ENCODE measurements at regions not wholly inside any gene's neighbourhood (a gene's known extent, or its start where the extent isn't known, plus 50 kb on each side); places are given as distances from the start of the nearest gene placed in this dataset.
"Not testable (repeated sequence)": the region's sequence is repeated elsewhere in the genome, so short reads cannot be mapped to it uniquely, and the experiment has no call there.

DNA sequence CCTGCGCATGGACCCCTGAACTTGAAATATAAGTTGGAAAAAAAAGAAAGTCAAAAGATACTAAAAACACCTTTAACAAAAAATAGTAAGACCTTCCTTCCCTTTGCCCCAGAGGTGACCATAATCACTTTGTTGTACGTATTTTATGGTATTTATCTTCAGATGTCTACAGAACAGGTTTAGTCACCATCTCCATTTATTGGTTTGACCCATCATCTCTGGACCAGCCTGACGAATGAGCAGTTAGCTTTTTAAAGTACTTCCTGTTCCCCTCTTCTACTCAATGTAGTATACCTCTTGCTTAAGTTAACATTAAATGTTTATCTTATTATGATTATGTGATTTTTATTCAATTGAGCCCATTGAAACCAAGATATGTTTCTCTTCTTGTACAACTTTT, 64.7 kb upstream of the CREB3L1 start:
- TF ChIP-seq, protein P1, sequence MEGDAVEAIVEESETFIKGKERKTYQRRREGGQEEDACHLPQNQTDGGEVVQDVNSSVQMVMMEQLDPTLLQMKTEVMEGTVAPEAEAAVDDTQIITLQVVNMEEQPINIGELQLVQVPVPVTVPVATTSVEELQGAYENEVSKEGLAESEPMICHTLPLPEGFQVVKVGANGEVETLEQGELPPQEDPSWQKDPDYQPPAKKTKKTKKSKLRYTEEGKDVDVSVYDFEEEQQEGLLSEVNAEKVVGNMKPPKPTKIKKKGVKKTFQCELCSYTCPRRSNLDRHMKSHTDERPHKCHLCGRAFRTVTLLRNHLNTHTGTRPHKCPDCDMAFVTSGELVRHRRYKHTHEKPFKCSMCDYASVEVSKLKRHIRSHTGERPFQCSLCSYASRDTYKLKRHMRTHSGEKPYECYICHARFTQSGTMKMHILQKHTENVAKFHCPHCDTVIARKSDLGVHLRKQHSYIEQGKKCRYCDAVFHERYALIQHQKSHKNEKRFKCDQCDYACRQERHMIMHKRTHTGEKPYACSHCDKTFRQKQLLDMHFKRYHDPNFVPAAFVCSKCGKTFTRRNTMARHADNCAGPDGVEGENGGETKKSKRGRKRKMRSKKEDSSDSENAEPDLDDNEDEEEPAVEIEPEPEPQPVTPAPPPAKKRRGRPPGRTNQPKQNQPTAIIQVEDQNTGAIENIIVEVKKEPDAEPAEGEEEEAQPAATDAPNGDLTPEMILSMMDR (conservative IDR thresholded peaks at IDR 0.05) = no peak
- H3K36me3 Mint-ChIP-seq (ENCODE audit: low read depth) = no peaks in the 10 kb centered on the region
- Histone ChIP-seq H3K9ac (ENCODE audit: extremely low read depth, low read length, poor library complexity, severe bottlenecking) (no peak overlapping the region), H3K9me3 (ENCODE audit: control insufficient read depth, low read length) (no peaks in the 10 kb centered on the region), H3K27me3 (ENCODE audit: control insufficient read depth, insufficient read depth, low read length, poor library complexity, severe bottlenecking) (no peaks in the 10 kb centered on the region), H3K27ac (ENCODE audit: low read depth, low read length) (no peak overlapping the region), H3K36me3 (ENCODE audit: control insufficient read depth, insufficient read depth, low read length) (no peaks in the 10 kb centered on the region), H3K4me3 (ENCODE audit: low read length) (no peak overlapping the region), H3K4me1 (ENCODE audit: control insufficient read depth, insufficient read depth, low read length) (no peaks in the 10 kb centered on the region)
- H3K4me3 Mint-ChIP-seq = no peak overlapping the region
- 97 to 100% methylated on average over 1 to 3 of the region's 3 CpGs for WGBS, 2 experiments (ENCODE audit: insufficient coverage in 1 of 2, insufficient read length in 1 of 2)
- no peak overlapping the region for H3K27ac Mint-ChIP-seq
- no peak for DNase-seq
- peaks cover 4% of the 10 kb centered on the region for H3K27me3 Mint-ChIP-seq (ENCODE audit: insufficient read depth)
- H3K9me3 Mint-ChIP-seq = no peaks in the 10 kb centered on the region
- H3K4me1 Mint-ChIP-seq = no peaks in the 10 kb centered on the region

DNA sequence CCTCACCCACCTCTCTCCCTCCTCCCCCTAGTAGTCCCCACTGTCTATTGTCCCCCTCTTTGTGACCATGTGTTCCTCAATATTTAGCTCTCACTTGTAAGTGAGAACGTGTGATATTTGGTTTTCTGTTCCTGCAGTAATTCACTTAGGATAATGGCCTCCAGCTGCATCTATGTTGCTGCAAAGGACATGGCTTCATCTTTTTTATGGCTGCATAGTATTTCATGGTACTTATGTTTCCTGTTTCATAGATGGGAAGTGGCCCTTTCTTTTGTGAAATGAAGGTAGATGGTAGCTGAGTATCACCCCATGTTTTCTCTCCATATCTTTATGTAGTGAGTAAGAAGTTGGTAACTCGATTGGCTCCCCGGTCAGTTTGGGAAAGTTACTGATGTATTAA, 66.6 kb upstream of the CREB3L1 start:
- WGBS, 2 experiments (ENCODE audit: insufficient coverage in 1 of 2, insufficient read length in 1 of 2) = 71 to 83% methylated on average over 1 to 3 of the region's 3 CpGs
- H3K9ac ChIP-seq (ENCODE audit: extremely low read depth, low read length, poor library complexity, severe bottlenecking) = no peak overlapping the region

DNA sequence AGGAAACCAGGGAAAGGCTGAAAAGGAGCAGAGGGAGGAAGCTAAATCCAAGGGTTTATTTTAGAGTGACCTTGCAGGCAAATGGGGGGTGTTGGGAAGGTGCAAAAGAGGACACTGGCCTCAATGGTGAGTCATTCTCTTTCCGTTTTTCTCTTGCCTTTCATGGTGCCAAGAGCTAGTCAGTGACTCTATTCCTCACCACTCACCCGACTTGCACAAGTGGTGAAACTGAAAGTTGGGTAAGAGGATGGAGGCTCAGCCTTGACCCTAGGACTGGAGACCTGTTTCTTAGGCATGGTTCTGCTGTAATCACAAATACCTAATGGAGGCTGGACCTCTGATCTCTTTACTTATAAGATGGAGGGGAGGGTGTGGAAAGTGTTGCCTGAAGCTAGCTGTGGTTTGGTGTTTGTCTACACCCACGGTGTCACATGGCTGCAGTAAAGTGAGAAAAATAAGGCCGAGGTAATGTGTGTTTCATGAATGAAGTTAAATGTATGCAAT, 67.3 kb upstream of the CREB3L1 start:
- TF ChIP-seq, protein P1 (conservative IDR thresholded peaks at IDR 0.05) = no peak
- H3K9ac ChIP-seq (ENCODE audit: extremely low read depth, low read length, poor library complexity, severe bottlenecking) = no peak overlapping the region
- H3K36me3 Mint-ChIP-seq (ENCODE audit: low read depth) = no peaks in the 10 kb centered on the region
- no peaks in the 10 kb centered on the region for H3K4me1 ChIP-seq (ENCODE audit: control insufficient read depth, insufficient read depth, low read length)
- no peak overlapping the region for H3K4me3 Mint-ChIP-seq
- no peaks in the 10 kb centered on the region for H3K27me3 ChIP-seq (ENCODE audit: control insufficient read depth, insufficient read depth, low read length, poor library complexity, severe bottlenecking)
- H3K4me3 ChIP-seq (ENCODE audit: low read length) = no peak overlapping the region
- DNase-seq = no peak
- H3K36me3 ChIP-seq (ENCODE audit: control insufficient read depth, insufficient read depth, low read length) = no peaks in the 10 kb centered on the region
- H3K27me3 Mint-ChIP-seq (ENCODE audit: insufficient read depth) = peaks cover 6% of the 10 kb centered on the region
- H3K27ac Mint-ChIP-seq = no peak overlapping the region
- H3K9me3 ChIP-seq (ENCODE audit: control insufficient read depth, low read length) = no peaks in the 10 kb centered on the region
- 85 to 92% methylated on average over 4 of the region's 4 CpGs for WGBS, 2 experiments (ENCODE audit: insufficient coverage in 1 of 2, insufficient read length in 1 of 2)
- H3K27ac ChIP-seq (ENCODE audit: low read depth, low read length) = no peak overlapping the region
- H3K9me3 Mint-ChIP-seq = no peaks in the 10 kb centered on the region
- H3K4me1 Mint-ChIP-seq = no peaks in the 10 kb centered on the region

More for the DNA sequence above, 66.6 kb upstream of the CREB3L1 start:
- H3K4me1 ChIP-seq (ENCODE audit: control insufficient read depth, insufficient read depth, low read length) = no peaks in the 10 kb centered on the region
- H3K27me3 ChIP-seq (ENCODE audit: control insufficient read depth, insufficient read depth, low read length, poor library complexity, severe bottlenecking) = no peaks in the 10 kb centered on the region
- DNase-seq = no peak
- Mint-ChIP-seq H3K4me1 (no peaks in the 10 kb centered on the region), H3K9me3 (no peaks in the 10 kb centered on the region), H3K27me3 (ENCODE audit: insufficient read depth) (peaks cover 6% of the 10 kb centered on the region), H3K36me3 (ENCODE audit: low read depth) (no peaks in the 10 kb centered on the region), H3K27ac (no peak overlapping the region), H3K4me3 (no peak overlapping the region)
- H3K4me3 ChIP-seq (ENCODE audit: low read length) = no peak overlapping the region
- H3K27ac ChIP-seq (ENCODE audit: low read depth, low read length) = no peak overlapping the region
- TF ChIP-seq, protein P1 (conservative IDR thresholded peaks at IDR 0.05) = no peak
- H3K36me3 ChIP-seq (ENCODE audit: control insufficient read depth, insufficient read depth, low read length) = no peaks in the 10 kb centered on the region
- H3K9me3 ChIP-seq (ENCODE audit: control insufficient read depth, low read length) = no peaks in the 10 kb centered on the region

DNA sequence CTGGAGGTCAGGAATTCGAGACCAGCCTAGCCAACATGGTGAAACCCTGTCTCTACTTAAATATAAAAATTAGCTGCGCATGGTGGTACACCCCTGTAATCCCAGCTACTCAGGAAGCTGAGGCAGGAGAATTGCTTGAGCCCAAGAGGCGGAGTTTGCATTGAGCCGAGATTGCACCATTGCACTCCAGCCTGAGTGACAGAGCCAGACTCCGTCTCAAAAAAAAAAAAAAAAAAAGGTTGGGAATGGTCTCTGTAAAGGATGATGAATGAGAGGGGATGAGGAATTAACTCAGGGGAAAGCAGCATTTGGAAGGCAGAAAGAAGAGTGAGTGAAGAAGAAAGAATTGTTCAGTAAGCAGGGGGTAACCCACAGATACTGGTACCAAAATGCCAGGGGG, 67.8 kb upstream of the CREB3L1 start:
- DNase-seq; H3K4me1 ChIP-seq (ENCODE audit: control insufficient read depth, insufficient read depth, low read length); H3K27me3 ChIP-seq (ENCODE audit: control insufficient read depth, insufficient read depth, low read length, poor library complexity, severe bottlenecking); H3K27ac Mint-ChIP-seq; H3K4me3 ChIP-seq (ENCODE audit: low read length); H3K27me3 Mint-ChIP-seq (ENCODE audit: insufficient read depth); H3K27ac ChIP-seq (ENCODE audit: low read depth, low read length); H3K36me3 ChIP-seq (ENCODE audit: control insufficient read depth, insufficient read depth, low read length); H3K4me1 Mint-ChIP-seq; H3K36me3 Mint-ChIP-seq (ENCODE audit: low read depth); H3K9ac ChIP-seq (ENCODE audit: extremely low read depth, low read length, poor library complexity, severe bottlenecking); H3K9me3 ChIP-seq (ENCODE audit: control insufficient read depth, low read length); H3K9me3 Mint-ChIP-seq; H3K4me3 Mint-ChIP-seq: not testable (repeated sequence)
- 79 to 87% methylated on average over 3 to 5 of the region's 5 CpGs for WGBS, 2 experiments (ENCODE audit: insufficient coverage in 1 of 2, insufficient read length in 1 of 2)
